Mesothelial cell of epicardium (in vitro differentiated cells): ENCODE measurements at regions not wholly inside any gene's neighbourhood (a gene's known extent, or its start where the extent isn't known, plus 50 kb on each side); places are given as distances from the start of the nearest gene placed in this dataset.

Source experiments
- DNase-seq, 2 experiments: peaks; one replicate each; pipeline ENCODE4 v3.0.0; 2021; ENCODE audit warnings: low spot score in 2 of 2; ENCODE audit not compliant: unreplicated experiment in 2 of 2
- H3K27ac Mint-ChIP-seq: 2 replicates; pipeline ENCODE4 v1.8.0; 2021; ENCODE audit warnings: mixed read lengths
- H3K27me3 Mint-ChIP-seq: 2 replicates; pipeline ENCODE4 v1.8.0; 2021; ENCODE audit warnings: low read depth, mixed read lengths
- H3K36me3 Mint-ChIP-seq: 2 replicates; pipeline ENCODE4 v1.8.0; 2021; ENCODE audit warnings: mixed read lengths
- H3K4me1 Mint-ChIP-seq: 2 replicates; pipeline ENCODE4 v1.8.0; 2021; ENCODE audit warnings: mixed read lengths
- H3K4me3 Mint-ChIP-seq: 2 replicates; pipeline ENCODE4 v1.8.0; 2021; ENCODE audit warnings: mild to moderate bottlenecking, moderate library complexity, mixed read lengths
- H3K9me3 Mint-ChIP-seq: 2 replicates; pipeline ENCODE4 v1.8.0; 2021; ENCODE audit warnings: mixed read lengths
- CTCF ChIP-seq: fragments of 200-600 bp; sonication (generic); IDR thresholded peaks from one replicate; pipeline ENCODE4 v1.5.0; 2021; ENCODE audit warnings: antibody characterized with exemption; ENCODE audit not compliant: unreplicated experiment

- no peaks in the 10 kb centered on the region for H3K36me3 Mint-ChIP-seq
- no peaks in the 10 kb centered on the region for H3K4me1 Mint-ChIP-seq
- no peak for TF ChIP-seq CTCF
- DNase-seq: no peak
- no peak overlapping the region for H3K4me3 Mint-ChIP-seq
- H3K27me3 Mint-ChIP-seq: no peaks in the 10 kb centered on the region
- H3K9me3 Mint-ChIP-seq: peaks cover 63% of the 10 kb centered on the region
- no peak overlapping the region for H3K27ac Mint-ChIP-seq
These were observed 175.8 kb downstream of the ZNF248 start for GRCh38 chr10:37681617-37681999.

- H3K27ac Mint-ChIP-seq: no peak overlapping the region
- DNase-seq: no peak
- no peak for TF ChIP-seq CTCF
- H3K4me3 Mint-ChIP-seq: no peak overlapping the region
- H3K27me3 Mint-ChIP-seq: no peaks in the 10 kb centered on the region
- no peaks in the 10 kb centered on the region for H3K4me1 Mint-ChIP-seq
- peaks cover 62% of the 10 kb centered on the region for H3K9me3 Mint-ChIP-seq
- no peaks in the 10 kb centered on the region for H3K36me3 Mint-ChIP-seq
These were observed 176.4 kb downstream of the ZNF248 start for GRCh38 chr10:37680716-37681616.

GRCh38 chr10:37680243-37680683, 177.1 kb downstream of the ZNF248 start:
- Mint-ChIP-seq H3K36me3 (no peaks in the 10 kb centered on the region), H3K4me1 (no peaks in the 10 kb centered on the region), H3K27ac (no peak overlapping the region), H3K4me3 (no peak overlapping the region), H3K9me3 (peaks cover 62% of the 10 kb centered on the region), H3K27me3 (no peaks in the 10 kb centered on the region)
- no peak for DNase-seq
- no peak for TF ChIP-seq CTCF

- no peak for TF ChIP-seq CTCF
- no peak for DNase-seq
- H3K36me3 Mint-ChIP-seq: peaks cover under 1% of the 10 kb centered on the region
- H3K4me1 Mint-ChIP-seq: no peaks in the 10 kb centered on the region
- no peaks in the 10 kb centered on the region for H3K27me3 Mint-ChIP-seq
- H3K4me3 Mint-ChIP-seq: no peak overlapping the region
- H3K9me3 Mint-ChIP-seq: peaks cover 60% of the 10 kb centered on the region
- H3K27ac Mint-ChIP-seq: no peak overlapping the region
These were observed 177.9 kb downstream of the ZNF248 start for GRCh38 chr10:37679465-37679864.

GRCh38 chr10:37675449-37675848, 182.0 kb downstream of the ZNF248 start:
- Mint-ChIP-seq H3K4me3 (no peak overlapping the region), H3K36me3 (peaks cover 2% of the 10 kb centered on the region), H3K4me1 (no peaks in the 10 kb centered on the region), H3K27ac (no peak overlapping the region), H3K27me3 (no peaks in the 10 kb centered on the region), H3K9me3 (peaks cover 66% of the 10 kb centered on the region)
- DNase-seq: no peak
- no peak for TF ChIP-seq CTCF
